Cardiac muscle cell (in vitro differentiated cells and primary cell): ENCODE measurements at regions not wholly inside any gene's neighbourhood (a gene's known extent, or its start where the extent isn't known, plus 50 kb on each side); places are given as distances from the start of the nearest gene placed in this dataset.
A peak's percentile ranks its signal among the peaks of the same experiment; 100 is the strongest.

Source experiments
- DNase-seq, 2 donors: peaks; one replicate each; pipeline versions ENCODE4 v3.0.0 to v3.0.0-alpha.2; 2010 to 2017; ENCODE audit warnings: low read depth in 1 of 2, low spot score in 1 of 2
- H3K27ac ChIP-seq: fragments of 200-600 bp; sonication (generic); 2 replicates; pipeline ENCODE4 v1.5.1; 2016
- H3K27me3 ChIP-seq: fragments of 200-600 bp; sonication (generic); 2 replicates; pipeline ENCODE4 v1.6.0; 2016; ENCODE audit warnings: control low read depth
- H3K36me3 ChIP-seq: fragments of 200-600 bp; sonication (generic); 2 replicates; pipeline ENCODE4 v1.5.1; 2016; ENCODE audit warnings: control low read depth
- H3K4me1 ChIP-seq: fragments of 200-600 bp; sonication (generic); 2 replicates; pipeline ENCODE4 v1.8.1; 2017; ENCODE audit warnings: low read depth, mild to moderate bottlenecking, mixed run types
- H3K4me3 ChIP-seq: fragments of 200-600 bp; sonication (generic); 2 replicates; pipeline ENCODE4 v1.5.1; 2016; ENCODE audit warnings: mild to moderate bottlenecking
- H3K9me3 ChIP-seq: fragments of 200-600 bp; sonication (generic); 2 replicates; pipeline ENCODE4 v1.5.1; 2017; ENCODE audit warnings: low read depth, mild to moderate bottlenecking, control low read depth
- CTCF ChIP-seq: IDR thresholded peaks from 2 replicates; pipeline ENCODE4 v1.5.1; 2012; ENCODE audit warnings: low read depth, mild to moderate bottlenecking, low read length

- no peak overlapping the region for H3K27ac ChIP-seq
- peaks cover 36% of the 10 kb centered on the region for H3K27me3 ChIP-seq
- H3K9me3 ChIP-seq = no peaks in the 10 kb centered on the region
- no peak for DNase-seq
- H3K36me3 ChIP-seq = no peaks in the 10 kb centered on the region
- no peak overlapping the region for H3K4me3 ChIP-seq
- no peaks in the 10 kb centered on the region for H3K4me1 ChIP-seq
- no peak for TF ChIP-seq CTCF
Observed at GRCh38 chr11:119580081-119580480, 148.9 kb downstream of the NECTIN1 start.

- Histone ChIP-seq H3K9me3 (no peaks in the 10 kb centered on the region), H3K27me3 (peaks cover 32% of the 10 kb centered on the region), H3K27ac (no peak overlapping the region), H3K4me3 (no peak overlapping the region), H3K36me3 (no peaks in the 10 kb centered on the region), H3K4me1 (no peaks in the 10 kb centered on the region)
- no peak for DNase-seq
- TF ChIP-seq CTCF = no peak
Observed at GRCh38 chr11:119578521-119579191, 150.3 kb downstream of the NECTIN1 start.

- DNase-seq = no peak
Observed at GRCh38 chr11:119573858-119574257, 150.9 kb upstream of the THY1 start.

GRCh38 chr11:119572481-119573424, 149.8 kb upstream of the THY1 start:
- no peaks in the 10 kb centered on the region for H3K9me3 ChIP-seq
- H3K27ac ChIP-seq = no peak overlapping the region
- no peaks in the 10 kb centered on the region for H3K36me3 ChIP-seq
- H3K4me3 ChIP-seq = no peak overlapping the region
- H3K27me3 ChIP-seq = peaks cover 18% of the 10 kb centered on the region
- peaks cover 9% of the 10 kb centered on the region for H3K4me1 ChIP-seq
- DNase-seq = no peak
- peak; percentile 4 for TF ChIP-seq CTCF

More at GRCh38 chr11:119573858-119574257, 150.9 kb upstream of the THY1 start:
- Histone ChIP-seq H3K36me3 (no peaks in the 10 kb centered on the region), H3K4me1 (peaks cover 3% of the 10 kb centered on the region), H3K27me3 (peaks cover 18% of the 10 kb centered on the region), H3K9me3 (no peaks in the 10 kb centered on the region), H3K27ac (no peak overlapping the region), H3K4me3 (no peak overlapping the region)
- no peak for TF ChIP-seq CTCF

- H3K4me1 ChIP-seq = peaks cover 9% of the 10 kb centered on the region
- TF ChIP-seq CTCF = no peak
- H3K27ac ChIP-seq = no peak overlapping the region
- DNase-seq = peak in 1 of 2 donors; percentile 38
- peaks cover 8% of the 10 kb centered on the region for H3K27me3 ChIP-seq
- H3K9me3 ChIP-seq = no peaks in the 10 kb centered on the region
- no peaks in the 10 kb centered on the region for H3K36me3 ChIP-seq
- no peak overlapping the region for H3K4me3 ChIP-seq
Observed at GRCh38 chr11:119571311-119571710, 148.3 kb upstream of the THY1 start.
